ENCODE measurements at regions not wholly inside any gene's neighbourhood (a gene's known extent, or its start where the extent isn't known, plus 50 kb on each side); places are given as distances from the start of the nearest gene placed in this dataset.

GRCh38 chr11:79578116-79578515, 137.3 kb upstream of the TENM4 start (continued):
- no peak for TF ChIP-seq PBX3 (IDR thresholded peaks at IDR 0.05; ENCODE audit: insufficient replicate concordance, low read depth, low read length)
- no peak for TF ChIP-seq ZZZ3 (IDR thresholded peaks at IDR 0.05; ENCODE audit: control insufficient read depth, insufficient read length, low read depth)
- no peak for TF ChIP-seq SPI1 (IDR thresholded peaks at IDR 0.05; ENCODE audit: borderline replicate concordance, insufficient read depth, low read depth, low read length)
- no peak for TF ChIP-seq BACH1 (IDR thresholded peaks at IDR 0.05; ENCODE audit: borderline replicate concordance)
- TF ChIP-seq RBBP5 (conservative IDR thresholded peaks at IDR 0.05) = no peak

GRCh38 chr11:79575701-79576100, 134.9 kb upstream of the TENM4 start:
- DNase-seq (ENCODE audit: low read depth, low spot score) (no peak), ATAC-seq (no peak), FAIRE-seq (no peak)
- BruUV-seq (replicated peaks) = no TSS peak
- no peak overlapping the region for H3K4me2 ChIP-seq (ENCODE audit: control insufficient read depth, insufficient read depth)
- CTCF ChIA-PET = no interaction called here
- 0% methylated on average over 1 of the region's 1 CpG for WGBS (ENCODE audit: insufficient coverage, insufficient replicate concordance, low lambda C conversion rate, missing lambda C conversion rate)
- in situ Hi-C loops (cut with MboI) = no loop called here
- no peaks in the 10 kb centered on the region for H4K20me1 ChIP-seq (ENCODE audit: control insufficient read depth, insufficient read depth)
- intact Hi-C loops (cut with micrococcal nuclease; ENCODE audit: unreplicated experiment) = no loop called here
- RAD21 ChIA-PET (ENCODE audit: unreplicated experiment) = no interaction called here
- SMC1A ChIA-PET (ENCODE audit: uncharacterized antibody, unreplicated experiment) = interaction anchor here (0.7 kb wide), 1 partner anchor 9 kb away, joined by 3 read pairs; no protein-coding TSS in a partner anchor
- POLR2A ChIA-PET = no interaction called here
- no peak overlapping the region for H2AFZ ChIP-seq (ENCODE audit: control insufficient read depth, low read depth, low read length)
- no peaks in the 10 kb centered on the region for H3K4me1 ChIP-seq (ENCODE audit: control insufficient read depth, insufficient read depth, low read length)
- H3K27ac ChIP-seq (ENCODE audit: control insufficient read depth, insufficient read depth) = no peak overlapping the region
- H3K79me2 ChIP-seq (ENCODE audit: control insufficient read depth, insufficient read depth, low read length) = no peaks in the 10 kb centered on the region
- H3K27me3 ChIP-seq (replicated peaks in 1 of 2; ENCODE audit: control insufficient read depth in 2 of 2, insufficient read depth in 2 of 2, low read length in 1 of 2) = no peaks in the 10 kb centered on the region
- H3K9me3 ChIP-seq (replicated peaks; ENCODE audit: control insufficient read depth, insufficient read depth, low read length) = no peaks in the 10 kb centered on the region
- no peak overlapping the region for H3K4me3 ChIP-seq
- H3K36me3 ChIP-seq (ENCODE audit: control insufficient read depth in 2 of 2, insufficient read depth in 2 of 2, low read length in 1 of 2) = no peaks in the 10 kb centered on the region
- no peak overlapping the region for H3K9ac ChIP-seq (ENCODE audit: control insufficient read depth, insufficient read depth, low read length)
- TF ChIP-seq SUPT20H (IDR thresholded peaks at IDR 0.05; ENCODE audit: borderline replicate concordance, control insufficient read depth, low read depth, low read length) (no peak), HSF1 (IDR thresholded peaks at IDR 0.05; ENCODE audit: low read depth, low read length) (no peak), GATAD2B (conservative IDR thresholded peaks at IDR 0.05; ENCODE audit: low read depth) (no peak), CTCF (IDR thresholded peaks at IDR 0.05 in 2 of 3, conservative IDR thresholded peaks at IDR 0.05 in 1 of 3; ENCODE audit: control insufficient read depth in 2 of 3, extremely low read depth in 1 of 3, insufficient read depth in 1 of 3, low read depth in 3 of 3, low read length in 3 of 3) (no peak), CHD2 (IDR thresholded peaks at IDR 0.05; ENCODE audit: borderline replicate concordance, low read depth, low read length) (no peak), SMC3 (IDR thresholded peaks at IDR 0.05; ENCODE audit: borderline replicate concordance, low read length) (no peak), ZNF687 (IDR thresholded peaks at IDR 0.05) (no peak)
